Liver (tissue), 3 donors: ENCODE measurements at regions not wholly inside any gene's neighbourhood (a gene's known extent, or its start where the extent isn't known, plus 50 kb on each side); places are given as distances from the start of the nearest gene placed in this dataset.

Experiments
- GABPA ChIP-seq, 2 donors: IDR thresholded peaks in 1 of 2; conservative IDR thresholded peaks in 1 of 2; 2 replicates each; pipeline ENCODE4 v1.6.1; 2016; ENCODE audit warnings: antibody characterized with exemption in 2 of 2, mild to moderate bottlenecking in 1 of 2, moderate library complexity in 1 of 2
- JUND ChIP-seq, 2 donors: IDR thresholded peaks; 2 replicates each; pipeline ENCODE4 v1.6.1; 2016; ENCODE audit warnings: antibody characterized with exemption in 2 of 2
- RAD21 ChIP-seq, 2 donors: IDR thresholded peaks; 2 replicates each; pipeline ENCODE4 v1.6.1; 2016; ENCODE audit warnings: antibody characterized with exemption in 2 of 2, mild to moderate bottlenecking in 2 of 2
- SP1 ChIP-seq: IDR thresholded peaks from 2 replicates; pipeline ENCODE4 v1.6.1; 2018; ENCODE audit warnings: antibody characterized with exemption, mild to moderate bottlenecking
- TF ChIP-seq, protein P1 (sequence below): fragments of 150-350 bp; IDR thresholded peaks from 2 replicates; pipeline ENCODE4 v1.5.1; 2017; ENCODE audit warnings: improper control_type of control experiment, low read depth, low read length; ENCODE audit not compliant: missing input control
- TF ChIP-seq, protein P2 (sequence below): IDR thresholded peaks from 2 replicates; pipeline ENCODE4 v1.6.1; 2016; ENCODE audit warnings: antibody characterized with exemption
- TF ChIP-seq, protein P3 (sequence below): IDR thresholded peaks from 2 replicates; pipeline ENCODE4 v1.6.1; 2016; ENCODE audit warnings: antibody characterized with exemption, mild to moderate bottlenecking
- donor health status: healthy.
- donor health status: healthy.

DNA sequence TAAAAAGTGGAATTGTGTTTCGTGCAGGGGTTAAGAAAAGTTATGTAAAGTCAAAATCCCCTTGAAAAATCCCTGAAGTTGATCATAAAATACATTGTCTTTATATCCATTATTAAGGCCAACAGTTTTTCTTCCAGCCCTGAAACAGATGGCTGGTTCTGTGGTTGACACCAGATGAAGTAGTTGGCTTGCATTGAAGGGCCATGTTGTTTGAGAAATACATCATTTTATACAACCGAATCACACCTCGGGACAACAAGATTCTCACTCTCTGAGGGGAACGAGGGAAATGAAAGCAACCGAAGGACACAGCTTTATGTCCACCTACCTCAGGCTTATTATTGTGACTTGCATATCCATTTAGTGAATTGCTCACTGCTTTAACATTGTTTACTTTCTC, 126.0 kb upstream of the MITF start:
- TF ChIP-seq SP1 (no peak), GABPA (IDR thresholded peaks at IDR 0.05 in 1 of 2, conservative IDR thresholded peaks at IDR 0.05 in 1 of 2) (no peak), JUND (IDR thresholded peaks at IDR 0.05) (no peak), RAD21 (IDR thresholded peaks at IDR 0.05) (no peak)
- TF ChIP-seq, protein P1, sequence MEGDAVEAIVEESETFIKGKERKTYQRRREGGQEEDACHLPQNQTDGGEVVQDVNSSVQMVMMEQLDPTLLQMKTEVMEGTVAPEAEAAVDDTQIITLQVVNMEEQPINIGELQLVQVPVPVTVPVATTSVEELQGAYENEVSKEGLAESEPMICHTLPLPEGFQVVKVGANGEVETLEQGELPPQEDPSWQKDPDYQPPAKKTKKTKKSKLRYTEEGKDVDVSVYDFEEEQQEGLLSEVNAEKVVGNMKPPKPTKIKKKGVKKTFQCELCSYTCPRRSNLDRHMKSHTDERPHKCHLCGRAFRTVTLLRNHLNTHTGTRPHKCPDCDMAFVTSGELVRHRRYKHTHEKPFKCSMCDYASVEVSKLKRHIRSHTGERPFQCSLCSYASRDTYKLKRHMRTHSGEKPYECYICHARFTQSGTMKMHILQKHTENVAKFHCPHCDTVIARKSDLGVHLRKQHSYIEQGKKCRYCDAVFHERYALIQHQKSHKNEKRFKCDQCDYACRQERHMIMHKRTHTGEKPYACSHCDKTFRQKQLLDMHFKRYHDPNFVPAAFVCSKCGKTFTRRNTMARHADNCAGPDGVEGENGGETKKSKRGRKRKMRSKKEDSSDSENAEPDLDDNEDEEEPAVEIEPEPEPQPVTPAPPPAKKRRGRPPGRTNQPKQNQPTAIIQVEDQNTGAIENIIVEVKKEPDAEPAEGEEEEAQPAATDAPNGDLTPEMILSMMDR, result no peak
- TF ChIP-seq, protein P2, sequence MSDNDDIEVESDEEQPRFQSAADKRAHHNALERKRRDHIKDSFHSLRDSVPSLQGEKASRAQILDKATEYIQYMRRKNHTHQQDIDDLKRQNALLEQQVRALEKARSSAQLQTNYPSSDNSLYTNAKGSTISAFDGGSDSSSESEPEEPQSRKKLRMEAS, result no peak
- TF ChIP-seq, protein P3, sequence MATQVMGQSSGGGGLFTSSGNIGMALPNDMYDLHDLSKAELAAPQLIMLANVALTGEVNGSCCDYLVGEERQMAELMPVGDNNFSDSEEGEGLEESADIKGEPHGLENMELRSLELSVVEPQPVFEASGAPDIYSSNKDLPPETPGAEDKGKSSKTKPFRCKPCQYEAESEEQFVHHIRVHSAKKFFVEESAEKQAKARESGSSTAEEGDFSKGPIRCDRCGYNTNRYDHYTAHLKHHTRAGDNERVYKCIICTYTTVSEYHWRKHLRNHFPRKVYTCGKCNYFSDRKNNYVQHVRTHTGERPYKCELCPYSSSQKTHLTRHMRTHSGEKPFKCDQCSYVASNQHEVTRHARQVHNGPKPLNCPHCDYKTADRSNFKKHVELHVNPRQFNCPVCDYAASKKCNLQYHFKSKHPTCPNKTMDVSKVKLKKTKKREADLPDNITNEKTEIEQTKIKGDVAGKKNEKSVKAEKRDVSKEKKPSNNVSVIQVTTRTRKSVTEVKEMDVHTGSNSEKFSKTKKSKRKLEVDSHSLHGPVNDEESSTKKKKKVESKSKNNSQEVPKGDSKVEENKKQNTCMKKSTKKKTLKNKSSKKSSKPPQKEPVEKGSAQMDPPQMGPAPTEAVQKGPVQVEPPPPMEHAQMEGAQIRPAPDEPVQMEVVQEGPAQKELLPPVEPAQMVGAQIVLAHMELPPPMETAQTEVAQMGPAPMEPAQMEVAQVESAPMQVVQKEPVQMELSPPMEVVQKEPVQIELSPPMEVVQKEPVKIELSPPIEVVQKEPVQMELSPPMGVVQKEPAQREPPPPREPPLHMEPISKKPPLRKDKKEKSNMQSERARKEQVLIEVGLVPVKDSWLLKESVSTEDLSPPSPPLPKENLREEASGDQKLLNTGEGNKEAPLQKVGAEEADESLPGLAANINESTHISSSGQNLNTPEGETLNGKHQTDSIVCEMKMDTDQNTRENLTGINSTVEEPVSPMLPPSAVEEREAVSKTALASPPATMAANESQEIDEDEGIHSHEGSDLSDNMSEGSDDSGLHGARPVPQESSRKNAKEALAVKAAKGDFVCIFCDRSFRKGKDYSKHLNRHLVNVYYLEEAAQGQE, result no peak
